ENCODE measurements at regions not wholly inside any gene's neighbourhood (a gene's known extent, or its start where the extent isn't known, plus 50 kb on each side); places are given as distances from the start of the nearest gene placed in this dataset.

DNA sequence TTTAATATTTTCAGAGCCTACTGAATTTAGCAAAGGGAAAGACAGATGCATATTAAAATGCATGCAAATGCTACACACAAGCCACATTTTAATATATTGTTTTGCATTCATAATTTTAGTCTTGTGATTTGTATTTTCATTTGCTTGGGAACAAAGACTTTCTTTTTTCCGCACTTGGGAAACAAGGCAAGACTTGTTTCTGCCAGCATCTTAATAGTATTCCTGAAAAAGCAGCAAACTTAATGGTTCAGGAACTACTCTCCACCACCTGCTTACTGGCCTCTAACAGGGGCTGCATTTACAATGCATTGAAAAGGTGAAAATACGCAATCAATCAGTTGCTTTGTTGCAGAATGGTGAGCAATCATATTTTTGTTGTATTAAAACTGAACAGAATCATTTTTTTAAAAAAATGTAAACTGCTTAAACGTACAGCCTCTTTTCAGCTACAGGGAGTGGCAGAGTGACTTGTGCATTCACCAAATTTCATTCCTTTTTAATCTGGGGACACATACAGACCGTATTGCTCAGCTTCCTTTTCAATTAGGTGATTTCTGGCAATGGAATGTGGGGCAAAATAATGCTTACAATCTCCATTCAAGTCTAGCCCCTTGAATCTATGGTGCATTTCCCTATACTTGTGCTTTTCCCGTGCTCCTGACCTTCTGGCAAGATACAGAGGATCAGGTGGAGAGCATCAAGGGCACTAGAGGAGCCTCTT, 144.1 kb upstream of the BTG1 start:
- Histone ChIP-seq H3K79me2 (ENCODE audit: insufficient read depth) (no peaks in the 10 kb centered on the region), H3K36me3 (replicated peaks in 1 of 2; ENCODE audit: control insufficient read depth in 1 of 2, insufficient read depth in 2 of 2, low read length in 1 of 2) (no peaks in the 10 kb centered on the region), H3K4me1 (ENCODE audit: control insufficient read depth in 1 of 2, insufficient read depth in 2 of 2, low read depth in 1 of 2, low read length in 1 of 2) (peaks cover 0 to 11% of the 10 kb centered on the region in 2 experiments; a peak in 1 of 4 replicates), H3K27me3 (ENCODE audit: insufficient read depth) (no peaks in the 10 kb centered on the region), H3K4me3 (ENCODE audit: low read depth in 2 of 2, low read length in 1 of 2) (no peak overlapping the region), H3K27ac (ENCODE audit: low read depth in 2 of 2, low read length in 1 of 2) (peak overlapping the region in 1 of 2 experiments; percentile 58; a peak in 2 of 4 replicates), H4K20me1 (ENCODE audit: insufficient read depth) (no peaks in the 10 kb centered on the region), H3K9me2 (no peaks in the 10 kb centered on the region), H3K9me3 (no peaks in the 10 kb centered on the region), H3F3A (replicated peaks; ENCODE audit: insufficient read depth) (peaks cover 13% of the 10 kb centered on the region), H3K4me2 (peak overlapping the region; percentile 59), H3K9ac (no peak overlapping the region), H2AFZ (ENCODE audit: low read depth) (peak overlapping the region; percentile 72; the same call in 1 of the 2 replicates)
- no peak for DNase-seq
- 45% methylated on average over 5 of the region's 5 CpGs for WGBS (ENCODE audit: low lambda C conversion rate)
- POLR2A ChIA-PET: no interaction called here
- TF ChIP-seq TCF12 (IDR thresholded peaks at IDR 0.05): 0 out of 2 replicates have a peak, but pooled peaks have one; percentile 18
- no peak for TF ChIP-seq FOXM1 (IDR thresholded peaks at IDR 0.05; ENCODE audit: low read depth)
- peak; percentile 36; the same call in 1 of the 2 replicates for TF ChIP-seq FOSL2 (IDR thresholded peaks at IDR 0.05; ENCODE audit: borderline replicate concordance, low read depth)
- peak; percentile 17; the same call in 1 of the 2 replicates for TF ChIP-seq JUND (IDR thresholded peaks at IDR 0.05)
- CTCF ChIA-PET: no interaction called here

DNA sequence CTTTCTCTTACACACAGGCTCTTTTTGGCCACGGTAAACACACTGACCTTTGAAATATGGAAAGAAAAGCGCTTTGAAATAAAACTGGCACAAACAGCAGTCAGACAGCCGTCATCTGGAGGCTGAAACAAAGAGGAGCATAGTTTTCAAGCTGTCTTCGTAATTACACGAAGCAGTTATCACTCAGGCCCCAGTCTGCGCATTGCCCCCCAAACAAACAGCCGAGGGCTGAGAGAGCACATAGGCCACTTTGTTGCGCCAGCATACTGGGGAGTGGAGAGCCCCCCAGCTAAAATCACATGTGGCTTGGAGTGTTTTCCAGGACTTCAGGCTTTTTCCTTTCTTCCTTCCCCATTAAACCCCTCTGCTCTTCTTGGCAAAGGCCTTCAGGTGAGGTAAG, 142.9 kb upstream of the BTG1 start:
- no peak overlapping the region for H3K4me3 ChIP-seq (ENCODE audit: low read depth in 2 of 2, low read length in 1 of 2)
- no peak for DNase-seq
- H3K9me2 ChIP-seq: no peaks in the 10 kb centered on the region
- no peaks in the 10 kb centered on the region for H3K9me3 ChIP-seq
- no peaks in the 10 kb centered on the region for H3K79me2 ChIP-seq (ENCODE audit: insufficient read depth)
- H3K4me2 ChIP-seq: no peak overlapping the region
- no peak overlapping the region for H3K27ac ChIP-seq (ENCODE audit: low read depth in 2 of 2, low read length in 1 of 2)
- peaks cover 0 to 11% of the 10 kb centered on the region in 2 experiments; a peak in 1 of 4 replicates for H3K4me1 ChIP-seq (ENCODE audit: control insufficient read depth in 1 of 2, insufficient read depth in 2 of 2, low read depth in 1 of 2, low read length in 1 of 2)
- CTCF ChIA-PET: interaction anchor here (0.6 to 1.5 kb wide), 3 partner anchors 9 to 45 kb away, joined by 3 to 4 read pairs (median 3); no protein-coding TSS in a partner anchor
- H3K36me3 ChIP-seq (replicated peaks in 1 of 2; ENCODE audit: control insufficient read depth in 1 of 2, insufficient read depth in 2 of 2, low read length in 1 of 2): no peaks in the 10 kb centered on the region
- H3K27me3 ChIP-seq (ENCODE audit: insufficient read depth): no peaks in the 10 kb centered on the region
- no peak overlapping the region for H3K9ac ChIP-seq
- 89% methylated on average over 8 of the region's 8 CpGs for WGBS (ENCODE audit: low lambda C conversion rate)
- H4K20me1 ChIP-seq (ENCODE audit: insufficient read depth): no peaks in the 10 kb centered on the region
- peaks cover 13% of the 10 kb centered on the region for H3F3A ChIP-seq (replicated peaks; ENCODE audit: insufficient read depth)
- no peak overlapping the region; the same call in 1 of the 2 replicates for H2AFZ ChIP-seq (ENCODE audit: low read depth)
- POLR2A ChIA-PET: no interaction called here
- TF ChIP-seq JUND (IDR thresholded peaks at IDR 0.05) (no peak), RAD21 (IDR thresholded peaks at IDR 0.05; ENCODE audit: low read length) (no peak), GABPA (IDR thresholded peaks at IDR 0.05; ENCODE audit: low read depth) (no peak), NRF1 (IDR thresholded peaks at IDR 0.05; ENCODE audit: low read depth, low read length) (no peak), NFIC (IDR thresholded peaks at IDR 0.05; ENCODE audit: borderline replicate concordance) (no peak), FOSL2 (IDR thresholded peaks at IDR 0.05; ENCODE audit: borderline replicate concordance, low read depth) (no peak), EP300 (IDR thresholded peaks at IDR 0.05; ENCODE audit: borderline replicate concordance in 1 of 2, low read depth in 1 of 2, low read length in 1 of 2) (no peak), MEF2A (IDR thresholded peaks at IDR 0.05; ENCODE audit: borderline replicate concordance, low read depth) (no peak), RXRA (IDR thresholded peaks at IDR 0.05; ENCODE audit: borderline replicate concordance, low read depth) (no peak), TCF12 (IDR thresholded peaks at IDR 0.05) (no peak), FOXJ3 (CRISPR knock-in tag; IDR thresholded peaks at IDR 0.05) (no peak)
- TF ChIP-seq, protein P1, sequence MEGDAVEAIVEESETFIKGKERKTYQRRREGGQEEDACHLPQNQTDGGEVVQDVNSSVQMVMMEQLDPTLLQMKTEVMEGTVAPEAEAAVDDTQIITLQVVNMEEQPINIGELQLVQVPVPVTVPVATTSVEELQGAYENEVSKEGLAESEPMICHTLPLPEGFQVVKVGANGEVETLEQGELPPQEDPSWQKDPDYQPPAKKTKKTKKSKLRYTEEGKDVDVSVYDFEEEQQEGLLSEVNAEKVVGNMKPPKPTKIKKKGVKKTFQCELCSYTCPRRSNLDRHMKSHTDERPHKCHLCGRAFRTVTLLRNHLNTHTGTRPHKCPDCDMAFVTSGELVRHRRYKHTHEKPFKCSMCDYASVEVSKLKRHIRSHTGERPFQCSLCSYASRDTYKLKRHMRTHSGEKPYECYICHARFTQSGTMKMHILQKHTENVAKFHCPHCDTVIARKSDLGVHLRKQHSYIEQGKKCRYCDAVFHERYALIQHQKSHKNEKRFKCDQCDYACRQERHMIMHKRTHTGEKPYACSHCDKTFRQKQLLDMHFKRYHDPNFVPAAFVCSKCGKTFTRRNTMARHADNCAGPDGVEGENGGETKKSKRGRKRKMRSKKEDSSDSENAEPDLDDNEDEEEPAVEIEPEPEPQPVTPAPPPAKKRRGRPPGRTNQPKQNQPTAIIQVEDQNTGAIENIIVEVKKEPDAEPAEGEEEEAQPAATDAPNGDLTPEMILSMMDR (IDR thresholded peaks at IDR 0.05): no peak
- TF ChIP-seq, protein P2, sequence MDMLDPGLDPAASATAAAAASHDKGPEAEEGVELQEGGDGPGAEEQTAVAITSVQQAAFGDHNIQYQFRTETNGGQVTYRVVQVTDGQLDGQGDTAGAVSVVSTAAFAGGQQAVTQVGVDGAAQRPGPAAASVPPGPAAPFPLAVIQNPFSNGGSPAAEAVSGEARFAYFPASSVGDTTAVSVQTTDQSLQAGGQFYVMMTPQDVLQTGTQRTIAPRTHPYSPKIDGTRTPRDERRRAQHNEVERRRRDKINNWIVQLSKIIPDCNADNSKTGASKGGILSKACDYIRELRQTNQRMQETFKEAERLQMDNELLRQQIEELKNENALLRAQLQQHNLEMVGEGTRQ (IDR thresholded peaks at IDR 0.05; ENCODE audit: borderline replicate concordance, low read depth, low read length): no peak
- TF ChIP-seq, protein P3, sequence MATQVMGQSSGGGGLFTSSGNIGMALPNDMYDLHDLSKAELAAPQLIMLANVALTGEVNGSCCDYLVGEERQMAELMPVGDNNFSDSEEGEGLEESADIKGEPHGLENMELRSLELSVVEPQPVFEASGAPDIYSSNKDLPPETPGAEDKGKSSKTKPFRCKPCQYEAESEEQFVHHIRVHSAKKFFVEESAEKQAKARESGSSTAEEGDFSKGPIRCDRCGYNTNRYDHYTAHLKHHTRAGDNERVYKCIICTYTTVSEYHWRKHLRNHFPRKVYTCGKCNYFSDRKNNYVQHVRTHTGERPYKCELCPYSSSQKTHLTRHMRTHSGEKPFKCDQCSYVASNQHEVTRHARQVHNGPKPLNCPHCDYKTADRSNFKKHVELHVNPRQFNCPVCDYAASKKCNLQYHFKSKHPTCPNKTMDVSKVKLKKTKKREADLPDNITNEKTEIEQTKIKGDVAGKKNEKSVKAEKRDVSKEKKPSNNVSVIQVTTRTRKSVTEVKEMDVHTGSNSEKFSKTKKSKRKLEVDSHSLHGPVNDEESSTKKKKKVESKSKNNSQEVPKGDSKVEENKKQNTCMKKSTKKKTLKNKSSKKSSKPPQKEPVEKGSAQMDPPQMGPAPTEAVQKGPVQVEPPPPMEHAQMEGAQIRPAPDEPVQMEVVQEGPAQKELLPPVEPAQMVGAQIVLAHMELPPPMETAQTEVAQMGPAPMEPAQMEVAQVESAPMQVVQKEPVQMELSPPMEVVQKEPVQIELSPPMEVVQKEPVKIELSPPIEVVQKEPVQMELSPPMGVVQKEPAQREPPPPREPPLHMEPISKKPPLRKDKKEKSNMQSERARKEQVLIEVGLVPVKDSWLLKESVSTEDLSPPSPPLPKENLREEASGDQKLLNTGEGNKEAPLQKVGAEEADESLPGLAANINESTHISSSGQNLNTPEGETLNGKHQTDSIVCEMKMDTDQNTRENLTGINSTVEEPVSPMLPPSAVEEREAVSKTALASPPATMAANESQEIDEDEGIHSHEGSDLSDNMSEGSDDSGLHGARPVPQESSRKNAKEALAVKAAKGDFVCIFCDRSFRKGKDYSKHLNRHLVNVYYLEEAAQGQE (IDR thresholded peaks at IDR 0.05; ENCODE audit: low read depth, low read length): no peak
- TF ChIP-seq, protein P4, sequence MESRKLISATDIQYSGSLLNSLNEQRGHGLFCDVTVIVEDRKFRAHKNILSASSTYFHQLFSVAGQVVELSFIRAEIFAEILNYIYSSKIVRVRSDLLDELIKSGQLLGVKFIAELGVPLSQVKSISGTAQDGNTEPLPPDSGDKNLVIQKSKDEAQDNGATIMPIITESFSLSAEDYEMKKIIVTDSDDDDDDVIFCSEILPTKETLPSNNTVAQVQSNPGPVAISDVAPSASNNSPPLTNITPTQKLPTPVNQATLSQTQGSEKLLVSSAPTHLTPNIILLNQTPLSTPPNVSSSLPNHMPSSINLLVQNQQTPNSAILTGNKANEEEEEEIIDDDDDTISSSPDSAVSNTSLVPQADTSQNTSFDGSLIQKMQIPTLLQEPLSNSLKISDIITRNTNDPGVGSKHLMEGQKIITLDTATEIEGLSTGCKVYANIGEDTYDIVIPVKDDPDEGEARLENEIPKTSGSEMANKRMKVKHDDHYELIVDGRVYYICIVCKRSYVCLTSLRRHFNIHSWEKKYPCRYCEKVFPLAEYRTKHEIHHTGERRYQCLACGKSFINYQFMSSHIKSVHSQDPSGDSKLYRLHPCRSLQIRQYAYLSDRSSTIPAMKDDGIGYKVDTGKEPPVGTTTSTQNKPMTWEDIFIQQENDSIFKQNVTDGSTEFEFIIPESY (IDR thresholded peaks at IDR 0.05; ENCODE audit: borderline replicate concordance, low read depth): no peak
- TF ChIP-seq, protein P5, sequence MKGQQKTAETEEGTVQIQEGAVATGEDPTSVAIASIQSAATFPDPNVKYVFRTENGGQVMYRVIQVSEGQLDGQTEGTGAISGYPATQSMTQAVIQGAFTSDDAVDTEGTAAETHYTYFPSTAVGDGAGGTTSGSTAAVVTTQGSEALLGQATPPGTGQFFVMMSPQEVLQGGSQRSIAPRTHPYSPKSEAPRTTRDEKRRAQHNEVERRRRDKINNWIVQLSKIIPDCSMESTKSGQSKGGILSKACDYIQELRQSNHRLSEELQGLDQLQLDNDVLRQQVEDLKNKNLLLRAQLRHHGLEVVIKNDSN (IDR thresholded peaks at IDR 0.05; ENCODE audit: borderline replicate concordance, low read depth): no peak
